SK-N-SH (cell line): ENCODE measurements at regions not wholly inside any gene's neighbourhood (a gene's known extent, or its start where the extent isn't known, plus 50 kb on each side); places are given as distances from the start of the nearest gene placed in this dataset.

Experiments
- CTCF ChIA-PET: fragments of 300-600, 350-600 bp; formaldehyde crosslinking; extraction: SDS; loops from one replicate; lab custom pipeline; 2021; lab: Yijun Ruan, JAX
- POLR2A ChIA-PET: fragments of 350-600 bp; sonication (Branson Sonifier 250); formaldehyde crosslinking; extraction: SDS; loops from one replicate; lab custom pipeline; 2020; ENCODE audit warnings: antibody characterized with exemption, inconsistent platforms; lab: Yijun Ruan, JAX
- DNase-seq: peaks from one replicate; pipeline ENCODE4 v3.0.0; 2012
- H2AFZ ChIP-seq: fragments of 200-600 bp; sonication (generic); 2 replicates; pipeline ENCODE4 v1.8.1; 2016; ENCODE audit warnings: antibody characterized with exemption, mild to moderate bottlenecking, low read depth
- H3F3A ChIP-seq: fragments of 200-600 bp; sonication (generic); replicated peaks from 2 replicates; pipeline ENCODE3; 2016; ENCODE audit warnings: antibody characterized with exemption, mild to moderate bottlenecking; ENCODE audit not compliant: insufficient read depth
- H3K27ac ChIP-seq, 2 experiments: fragments of 200-500 bp in 1 of 2; fragments of 200-600 bp in 1 of 2; sonication (Bioruptor generic) in 1 of 2; sonication (generic), shearing (Covaris generic) in 1 of 2; 2 replicates each; pipeline versions ENCODE4 v1.5.1 to v1.6.1; 2014 to 2016; ENCODE audit warnings: low read depth in 2 of 2, inconsistent platforms in 1 of 2, low read length in 1 of 2, mild to moderate bottlenecking in 1 of 2, mixed read lengths in 1 of 2
- H3K27me3 ChIP-seq: fragments of 200-600 bp; sonication (generic), shearing (Covaris generic); 2 replicates; pipeline ENCODE4 v1.6.1; 2016; ENCODE audit warnings: mixed run types; ENCODE audit not compliant: insufficient read depth
- H3K36me3 ChIP-seq, 2 experiments: fragments of 200-500 bp in 1 of 2; fragments of 200-600 bp in 1 of 2; sonication (Bioruptor generic) in 1 of 2; sonication (generic) in 1 of 2; replicated peaks in 1 of 2; 2 replicates each; pipeline versions ENCODE3 to v1.5.1; 2014 to 2016; ENCODE audit warnings: low read length in 1 of 2, mild to moderate bottlenecking in 1 of 2; ENCODE audit not compliant: insufficient read depth in 2 of 2, control insufficient read depth in 1 of 2
- H3K4me1 ChIP-seq, 2 experiments: fragments of 200-500 bp in 1 of 2; fragments of 200-600 bp in 1 of 2; sonication (Bioruptor generic) in 1 of 2; sonication (generic), shearing (Covaris generic) in 1 of 2; 2 replicates each; pipeline versions ENCODE4 v1.5.1 to v1.6.1; 2014 to 2016; ENCODE audit warnings: low read depth in 1 of 2, low read length in 1 of 2, mixed run types in 1 of 2; ENCODE audit not compliant: insufficient read depth in 2 of 2, control insufficient read depth in 1 of 2
- H3K4me2 ChIP-seq: fragments of 200-600 bp; sonication (generic), shearing (Covaris generic); 2 replicates; pipeline ENCODE4 v1.6.1; 2017; ENCODE audit warnings: mixed run types
- H3K4me3 ChIP-seq, 2 experiments: fragments of 200-500 bp in 1 of 2; fragments of 200-600 bp in 1 of 2; sonication (Bioruptor generic) in 1 of 2; sonication (generic), shearing (Covaris generic) in 1 of 2; 2 replicates each; pipeline versions ENCODE4 v1.5.1 to v1.8.1; 2014 to 2016; ENCODE audit warnings: low read depth in 2 of 2, inconsistent platforms in 1 of 2, low read length in 1 of 2, mild to moderate bottlenecking in 1 of 2, mixed read lengths in 1 of 2, moderate library complexity in 1 of 2
- H3K79me2 ChIP-seq: fragments of 200-600 bp; sonication (generic); 2 replicates; pipeline ENCODE4 v1.8.1; 2017; ENCODE audit warnings: mild to moderate bottlenecking; ENCODE audit not compliant: insufficient read depth
- H3K9ac ChIP-seq: fragments of 200-600 bp; sonication (generic); 2 replicates; pipeline ENCODE4 v1.6.1; 2017; ENCODE audit warnings: mixed run types
- H3K9me2 ChIP-seq: fragments of 200-600 bp; sonication (generic); 2 replicates; pipeline ENCODE4 v1.6.1; 2017; ENCODE audit warnings: mixed run types
- H3K9me3 ChIP-seq: fragments of 200-600 bp; sonication (generic); 2 replicates; pipeline ENCODE4 v1.6.1; 2017; ENCODE audit warnings: mixed run types, mild to moderate bottlenecking, moderate library complexity
- H4K20me1 ChIP-seq: fragments of 200-600 bp; sonication (generic); 2 replicates; pipeline ENCODE4 v1.6.1; 2017; ENCODE audit warnings: mild to moderate bottlenecking, mixed run types; ENCODE audit not compliant: insufficient read depth
- EP300 ChIP-seq, 2 experiments: IDR thresholded peaks; 2 replicates each; pipeline versions ENCODE4 v1.4.0 to v1.6.1; 2012; ENCODE audit warnings: borderline replicate concordance in 1 of 2, low read depth in 1 of 2, low read length in 1 of 2
- FOXM1 ChIP-seq: IDR thresholded peaks from 2 replicates; pipeline ENCODE4 v1.4.0; 2012; ENCODE audit warnings: low read depth, mild to moderate bottlenecking
- GATA2 ChIP-seq: sonication (generic); formaldehyde crosslinking; IDR thresholded peaks from 2 replicates; pipeline ENCODE4 v1.5.0; 2020; ENCODE audit warnings: mild to moderate bottlenecking, missing genetic modification reagents
- MXI1 ChIP-seq: IDR thresholded peaks from 2 replicates; pipeline ENCODE4 v1.6.1; 2012; ENCODE audit warnings: mild to moderate bottlenecking, low read depth, low read length, improper control_type of control experiment
- RAD21 ChIP-seq: IDR thresholded peaks from 2 replicates; pipeline ENCODE4 v1.6.1; 2012; ENCODE audit warnings: mild to moderate bottlenecking, low read length
- RCOR1 ChIP-seq: fragments of 150-350 bp; IDR thresholded peaks from 2 replicates; pipeline ENCODE4 v1.6.1; 2017; ENCODE audit warnings: antibody characterized with exemption, low read length
- SIN3A ChIP-seq: IDR thresholded peaks from 2 replicates; pipeline ENCODE4 v1.6.1; 2012; ENCODE audit warnings: low read depth, mild to moderate bottlenecking, low read length, moderate library complexity, borderline replicate concordance
- WGBS: methylation state at CpG from one replicate; pipeline ENCODE4 v1.1.6; 2017; ENCODE audit warnings: low lambda C conversion rate; 5-methylcytosine and 5-hydroxymethylcytosine counted together
- TF ChIP-seq, protein P1 (sequence below): IDR thresholded peaks from 2 replicates; pipeline ENCODE4 v1.4.0; 2012; ENCODE audit warnings: low read depth, borderline replicate concordance

DNA sequence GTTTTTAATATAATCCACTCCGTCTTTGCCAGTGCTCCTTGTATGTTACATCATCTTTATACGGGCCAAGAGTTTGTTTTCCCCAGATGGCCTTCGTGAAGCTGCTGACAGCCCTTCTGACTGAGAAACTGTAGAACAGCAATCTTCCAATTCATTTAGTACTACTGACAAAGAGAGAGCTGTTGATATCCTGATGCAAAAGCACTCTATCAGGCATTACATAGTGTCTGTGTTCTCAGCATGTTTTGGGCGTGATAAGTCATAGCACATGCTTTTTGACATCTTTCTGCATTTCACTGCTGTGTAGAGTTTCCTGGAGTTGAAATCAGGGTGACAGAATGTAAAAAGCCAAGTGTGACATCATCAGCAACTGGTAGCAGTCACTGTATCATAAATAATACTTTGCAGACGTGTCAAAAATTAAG, 746.3 kb upstream of the FAM241A start:
- CTCF ChIA-PET = no interaction called here
- no peak overlapping the region for H2AFZ ChIP-seq

GRCh38 chr4:111399623-111400022, 745.6 kb upstream of the FAM241A start:
- Histone ChIP-seq H3K79me2 (no peaks in the 10 kb centered on the region), H2AFZ (no peak overlapping the region), H3K27me3 (no peaks in the 10 kb centered on the region), H3F3A (no peaks in the 10 kb centered on the region), H3K36me3 (no peaks in the 10 kb centered on the region), H3K9ac (no peak overlapping the region), H3K9me3 (no peaks in the 10 kb centered on the region), H3K4me3 (no peak overlapping the region), H3K4me1 (peaks cover 0 to 10% of the 10 kb centered on the region in 2 experiments; a peak in 3 of 4 replicates), H3K4me2 (no peak overlapping the region), H3K27ac (peak overlapping the region in 1 of 2 experiments; percentile 85; a peak in 2 of 4 replicates)
- ChIA-PET CTCF (interaction anchor here (1.2 kb wide), 1 partner anchor 11 kb away, joined by 4 read pairs; no protein-coding TSS in a partner anchor), POLR2A (no interaction called here)
- DNase-seq = no peak
- 12% methylated on average over 3 of the region's 3 CpGs for WGBS
- TF ChIP-seq EP300 (IDR thresholded peaks at IDR 0.05; ENCODE audit: borderline replicate concordance in 1 of 2, low read depth in 1 of 2, low read length in 1 of 2) (peak in 1 of 2 experiments; percentile 65; a peak in 2 of 4 replicates), SIN3A (no peak)
- TF ChIP-seq, all 33 proteins: peak for 1
- Histone ChIP-seq H3K9me2 (no peaks in the 10 kb centered on the region), H4K20me1 (no peaks in the 10 kb centered on the region)

More for the DNA sequence above, 746.3 kb upstream of the FAM241A start:
- H3K36me3 ChIP-seq = no peaks in the 10 kb centered on the region
- no peaks in the 10 kb centered on the region for H3K9me3 ChIP-seq
- DNase-seq = no peak
- no peaks in the 10 kb centered on the region for H3K79me2 ChIP-seq
- H3K4me1 ChIP-seq = peaks cover 0 to 10% of the 10 kb centered on the region in 2 experiments; a peak in 3 of 4 replicates
- no peaks in the 10 kb centered on the region for H4K20me1 ChIP-seq
- no peaks in the 10 kb centered on the region for H3K27me3 ChIP-seq
- POLR2A ChIA-PET = no interaction called here
- no peak overlapping the region for H3K4me2 ChIP-seq
- peak overlapping the region in 1 of 2 experiments; percentile 85; a peak in 2 of 4 replicates for H3K27ac ChIP-seq
- no peak overlapping the region for H3K9ac ChIP-seq
- 5% methylated on average over 5 of the region's 5 CpGs for WGBS
- no peak overlapping the region for H3K4me3 ChIP-seq
- H3K9me2 ChIP-seq = no peaks in the 10 kb centered on the region
- no peaks in the 10 kb centered on the region for H3F3A ChIP-seq
- TF ChIP-seq, protein P1, sequence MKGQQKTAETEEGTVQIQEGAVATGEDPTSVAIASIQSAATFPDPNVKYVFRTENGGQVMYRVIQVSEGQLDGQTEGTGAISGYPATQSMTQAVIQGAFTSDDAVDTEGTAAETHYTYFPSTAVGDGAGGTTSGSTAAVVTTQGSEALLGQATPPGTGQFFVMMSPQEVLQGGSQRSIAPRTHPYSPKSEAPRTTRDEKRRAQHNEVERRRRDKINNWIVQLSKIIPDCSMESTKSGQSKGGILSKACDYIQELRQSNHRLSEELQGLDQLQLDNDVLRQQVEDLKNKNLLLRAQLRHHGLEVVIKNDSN = no peak
- TF ChIP-seq FOXM1 = no peak
- peak; percentile 62 for TF ChIP-seq MXI1
- peak; percentile 9; the same call in 1 of the 2 replicates for TF ChIP-seq GATA2 (CRISPR knock-in tag)
- peak; percentile 27 for TF ChIP-seq RAD21
- TF ChIP-seq, all 33 proteins: peak for 3

- H3K27ac ChIP-seq = peak overlapping the region in 1 of 2 experiments; percentile 85; a peak in 2 of 4 replicates
- H3K9ac ChIP-seq = no peak overlapping the region
- H3K36me3 ChIP-seq = no peaks in the 10 kb centered on the region
- no peaks in the 10 kb centered on the region for H3K9me2 ChIP-seq
- no peaks in the 10 kb centered on the region for H4K20me1 ChIP-seq
- H3K4me1 ChIP-seq = peaks cover 0 to 10% of the 10 kb centered on the region in 2 experiments; a peak in 3 of 4 replicates
- ChIA-PET POLR2A (no interaction called here), CTCF (interaction anchor here (1.2 kb wide), 1 partner anchor 12 kb away, joined by 4 read pairs; no protein-coding TSS in a partner anchor)
- TF ChIP-seq RAD21 (no peak), EP300 (IDR thresholded peaks at IDR 0.05; ENCODE audit: borderline replicate concordance in 1 of 2, low read depth in 1 of 2, low read length in 1 of 2) (peak in 1 of 2 experiments; percentile 37; a peak in 1 of 4 replicates), MXI1 (peak; percentile 33; the same call in 1 of the 2 replicates), RCOR1 (0 out of 2 replicates have a peak, but pooled peaks have one; percentile 29)
- DNase-seq = no peak
- no peaks in the 10 kb centered on the region for H3K9me3 ChIP-seq
- no peak overlapping the region for H2AFZ ChIP-seq
- no peaks in the 10 kb centered on the region for H3K27me3 ChIP-seq
- no peak overlapping the region for H3K4me3 ChIP-seq
- no peaks in the 10 kb centered on the region for H3K79me2 ChIP-seq
- no peak overlapping the region for H3K4me2 ChIP-seq
- 15% methylated on average over 4 of the region's 4 CpGs for WGBS
- no peaks in the 10 kb centered on the region for H3F3A ChIP-seq
Measured at GRCh38 chr4:111400741-111401140, 744.5 kb upstream of the FAM241A start.
